Body of pancreas (tissue), 4 donors: ENCODE measurements at regions not wholly inside any gene's neighbourhood (a gene's known extent, or its start where the extent isn't known, plus 50 kb on each side); places are given as distances from the start of the nearest gene placed in this dataset.

Experiments
- CTCF ChIP-seq, 7 experiments: fragments of 450-650 bp in 4 of 7; fragments of 200-600 bp in 3 of 7; sonication (generic) in 3 of 7; IDR thresholded peaks; one replicate each; pipeline ENCODE4 v1.5.1; 2016 to 2019; ENCODE audit warnings: antibody characterized with exemption in 7 of 7
- POLR2A ChIP-seq, 3 donors: fragments of 450-650 bp; IDR thresholded peaks; one replicate each; pipeline ENCODE4 v1.6.1; 2016; ENCODE audit warnings: antibody characterized with exemption in 3 of 3, mild to moderate bottlenecking in 2 of 3

GRCh38 chr15:88717382-88718031 is 78.7 kb downstream of the ISG20 start:
- TF ChIP-seq CTCF (IDR thresholded peaks at IDR 0.05) (no peak), POLR2A (IDR thresholded peaks at IDR 0.05) (no peak)
